Large intestine (tissue), 3 donors: ENCODE measurements at regions not wholly inside any gene's neighbourhood (a gene's known extent, or its start where the extent isn't known, plus 50 kb on each side); places are given as distances from the start of the nearest gene placed in this dataset.
A peak's percentile ranks its signal among the peaks of the same experiment; 100 is the strongest.

ENCODE experiments used
- DNase-seq, 2 donors: peaks; one replicate each; pipeline versions ENCODE4 v3.0.0 to v3.0.0-alpha.2; 2013
- H3K27ac ChIP-seq: one replicate; pipeline ENCODE4 v1.5.1; 2013; ENCODE audit warnings: low read length
- H3K27me3 ChIP-seq: 2 replicates; pipeline ENCODE4 v1.6.1; 2013; ENCODE audit warnings: low read length; ENCODE audit not compliant: control insufficient read depth, insufficient read depth
- H3K36me3 ChIP-seq: 2 replicates; pipeline ENCODE4 v1.6.1; 2013; ENCODE audit warnings: low read length; ENCODE audit not compliant: control insufficient read depth, insufficient read depth
- H3K4me1 ChIP-seq: one replicate; pipeline ENCODE4 v1.6.1; 2013; ENCODE audit warnings: low read length; ENCODE audit not compliant: control insufficient read depth, insufficient read depth
- H3K4me3 ChIP-seq: one replicate; pipeline ENCODE4 v1.5.1; 2013; ENCODE audit warnings: low read length
- H3K9me3 ChIP-seq: one replicate; pipeline ENCODE4 v1.6.1; 2013; ENCODE audit warnings: mild to moderate bottlenecking, low read depth, low read length, moderate library complexity; ENCODE audit not compliant: control insufficient read depth
- WGBS: methylation state at CpG from one replicate; pipeline ENCODE4 v1.1.5; 2013; ENCODE audit warnings: low lambda C conversion rate; ENCODE audit not compliant: insufficient coverage; 5-methylcytosine and 5-hydroxymethylcytosine counted together

DNA sequence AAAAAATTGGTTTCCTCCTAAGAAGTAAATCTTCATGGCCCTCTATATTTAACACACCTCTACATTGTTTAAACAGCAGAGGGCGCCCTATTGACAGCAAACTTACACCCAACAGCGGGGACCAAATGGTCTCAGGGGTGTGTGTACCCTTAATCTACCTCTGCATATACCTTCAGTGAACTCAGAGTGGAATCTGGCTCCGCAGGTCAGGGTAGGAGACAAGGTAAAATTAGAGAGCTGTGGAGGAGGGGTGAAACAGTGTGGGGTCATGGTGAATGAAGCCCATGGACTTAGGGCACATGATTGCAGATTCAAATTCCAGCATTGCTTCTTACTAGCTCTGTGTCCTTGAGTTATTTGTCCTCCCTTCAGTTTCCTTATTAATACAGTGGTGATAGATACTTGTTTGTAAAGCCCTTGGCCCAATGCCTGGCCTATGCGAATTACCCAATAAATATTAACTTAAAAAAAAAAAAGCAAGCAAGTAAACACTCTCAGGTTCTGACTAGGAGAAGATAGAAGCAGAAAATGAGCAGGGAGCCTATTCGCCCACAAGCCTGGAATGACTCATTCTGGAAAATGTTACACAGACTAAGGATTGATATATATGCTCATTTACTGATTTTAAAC lies 122.9 kb downstream of the CAVIN4 start:
- no peaks in the 10 kb centered on the region for H3K27me3 ChIP-seq
- H3K36me3 ChIP-seq, result no peaks in the 10 kb centered on the region
- no peak overlapping the region for H3K4me3 ChIP-seq
- no peaks in the 10 kb centered on the region for H3K4me1 ChIP-seq
- WGBS, result no CpG with 5 or more reads among the region's 5 CpGs
- no peaks in the 10 kb centered on the region for H3K9me3 ChIP-seq
- DNase-seq, result peak in 1 of 2 donors; percentile 12
- H3K27ac ChIP-seq, result no peak overlapping the region

DNA sequence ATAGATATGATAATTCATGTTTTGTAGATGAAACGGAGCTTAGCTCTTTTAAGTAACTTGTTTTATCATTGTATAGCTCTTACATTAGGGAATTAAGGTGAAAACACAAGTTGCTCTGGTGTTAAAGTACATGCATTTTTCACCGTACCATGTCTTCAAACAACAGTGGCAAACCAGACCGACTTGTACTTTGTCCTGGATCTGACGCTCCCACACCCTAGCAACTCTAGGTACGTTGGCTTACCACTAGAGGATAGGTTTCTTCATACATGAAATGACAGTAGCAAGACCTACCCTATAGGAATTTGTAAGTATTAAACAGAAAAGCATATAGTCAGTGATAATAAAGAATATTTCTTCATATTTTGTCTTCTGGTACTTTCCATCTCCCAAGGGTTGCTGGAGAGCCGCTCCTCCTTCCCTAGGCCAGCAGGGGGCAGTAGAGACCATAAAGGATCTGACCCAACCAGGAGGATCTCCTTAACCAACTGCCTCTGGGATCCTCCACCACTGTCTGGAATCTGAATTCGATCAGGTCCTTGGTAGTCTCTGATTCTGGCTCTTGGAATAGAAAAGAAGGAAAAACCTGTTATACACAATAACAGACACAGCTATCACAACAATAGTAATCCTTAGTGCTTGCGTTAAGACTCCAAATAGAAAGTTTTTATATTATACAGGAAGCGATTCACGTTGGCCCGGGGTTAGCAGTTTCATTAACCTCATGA lies 136.7 kb downstream of the CAVIN4 start:
- peak; percentile 17 to 31 for DNase-seq
- Histone ChIP-seq H3K27me3 (no peaks in the 10 kb centered on the region), H3K4me3 (no peak overlapping the region), H3K9me3 (no peaks in the 10 kb centered on the region), H3K36me3 (no peaks in the 10 kb centered on the region), H3K27ac (no peak overlapping the region), H3K4me1 (no peaks in the 10 kb centered on the region)
- WGBS, result 100% methylated on average over 1 of the region's 11 CpGs

DNA sequence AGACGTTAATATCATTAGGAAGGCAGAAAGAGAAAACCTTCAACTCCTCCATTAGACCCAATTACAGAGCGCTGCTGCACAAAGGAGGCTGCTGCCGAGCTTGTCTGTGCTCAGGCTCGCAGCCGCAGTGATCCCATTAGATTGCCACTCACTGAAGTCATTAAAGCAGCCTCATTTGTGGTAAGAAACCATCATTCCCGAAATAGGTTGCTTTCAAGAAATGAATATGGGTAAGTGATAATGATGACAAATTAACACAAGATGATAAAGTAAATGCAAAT lies 137.2 kb downstream of the CAVIN4 start:
- Histone ChIP-seq H3K4me1 (no peaks in the 10 kb centered on the region), H3K9me3 (no peaks in the 10 kb centered on the region), H3K27me3 (no peaks in the 10 kb centered on the region), H3K4me3 (no peak overlapping the region), H3K27ac (no peak overlapping the region), H3K36me3 (no peaks in the 10 kb centered on the region)
- WGBS, result no CpG with 5 or more reads among the region's 6 CpGs
- no peak for DNase-seq

DNA sequence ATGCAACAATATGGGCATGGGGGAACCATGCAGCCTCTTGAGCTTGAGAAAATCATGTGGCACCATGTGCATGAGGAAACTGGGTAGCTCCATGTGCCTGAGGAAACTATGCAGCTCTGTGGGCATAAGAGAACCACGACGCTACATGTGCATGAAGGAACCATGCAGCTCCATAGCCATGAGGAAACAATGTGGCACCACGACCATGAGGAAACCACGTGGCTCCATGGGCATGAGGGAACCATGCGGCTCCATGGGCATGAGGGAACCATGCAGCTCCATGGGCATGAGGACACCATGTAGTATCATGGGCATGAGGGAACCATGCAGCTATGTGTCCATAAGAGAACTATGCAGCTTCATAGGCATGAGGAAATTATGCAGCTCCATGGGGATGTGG lies 140.8 kb downstream of the CAVIN4 start:
- no peak overlapping the region for H3K4me3 ChIP-seq
- WGBS, result 100% methylated on average over 3 of the region's 5 CpGs

DNA sequence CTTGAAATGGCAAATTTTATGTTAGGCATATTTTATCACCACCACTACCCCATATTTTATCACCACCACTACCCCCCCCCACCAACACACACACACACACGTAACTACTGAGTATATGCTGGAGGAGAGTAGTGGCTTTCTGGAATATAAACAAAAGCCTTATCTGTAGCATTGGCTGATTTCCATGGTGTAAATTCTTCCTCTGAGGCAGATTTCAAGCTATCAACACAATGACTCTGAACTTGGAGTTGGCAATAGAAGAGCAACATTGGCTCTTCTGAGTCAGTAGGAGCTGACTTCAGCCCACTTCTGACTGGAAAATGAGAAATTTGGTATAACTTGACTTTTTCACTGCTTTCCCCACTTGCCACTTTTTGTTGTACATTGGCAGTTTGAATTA lies 143.0 kb downstream of the CAVIN4 start:
- Histone ChIP-seq H3K4me3 (no peak overlapping the region), H3K36me3 (no peaks in the 10 kb centered on the region), H3K27ac (no peak overlapping the region), H3K27me3 (no peaks in the 10 kb centered on the region), H3K4me1 (no peaks in the 10 kb centered on the region), H3K9me3 (no peaks in the 10 kb centered on the region)
- DNase-seq, result no peak
- WGBS, result no CpG with 5 or more reads among the region's 1 CpG

More for the DNA sequence above, 140.8 kb downstream of the CAVIN4 start:
- no peaks in the 10 kb centered on the region for H3K36me3 ChIP-seq
- no peak for DNase-seq
- no peaks in the 10 kb centered on the region for H3K9me3 ChIP-seq
- no peaks in the 10 kb centered on the region for H3K4me1 ChIP-seq
- H3K27ac ChIP-seq, result no peak overlapping the region
- no peaks in the 10 kb centered on the region for H3K27me3 ChIP-seq

DNA sequence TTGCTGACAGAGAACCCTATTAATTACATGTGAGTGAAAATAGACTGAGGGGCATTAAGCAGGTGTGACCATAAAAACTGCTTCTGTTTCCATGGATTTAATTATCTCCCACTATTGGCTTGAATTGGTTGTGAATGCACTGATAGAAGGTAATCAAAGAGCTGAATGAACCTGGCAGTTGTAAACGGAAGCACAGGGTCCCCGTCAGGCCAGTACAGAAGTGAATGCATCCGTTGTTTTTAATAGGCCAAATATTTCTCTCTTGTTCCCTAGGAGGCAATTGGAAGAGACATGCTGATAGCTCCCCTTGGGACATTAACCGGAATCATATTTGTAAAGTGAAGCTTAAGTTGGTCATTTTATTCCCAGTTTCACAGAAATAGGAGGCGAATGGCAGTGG lies 147.0 kb downstream of the CAVIN4 start:
- Histone ChIP-seq H3K4me1 (no peaks in the 10 kb centered on the region), H3K27me3 (no peaks in the 10 kb centered on the region)
- WGBS, result 83% methylated on average over 1 of the region's 5 CpGs

DNA sequence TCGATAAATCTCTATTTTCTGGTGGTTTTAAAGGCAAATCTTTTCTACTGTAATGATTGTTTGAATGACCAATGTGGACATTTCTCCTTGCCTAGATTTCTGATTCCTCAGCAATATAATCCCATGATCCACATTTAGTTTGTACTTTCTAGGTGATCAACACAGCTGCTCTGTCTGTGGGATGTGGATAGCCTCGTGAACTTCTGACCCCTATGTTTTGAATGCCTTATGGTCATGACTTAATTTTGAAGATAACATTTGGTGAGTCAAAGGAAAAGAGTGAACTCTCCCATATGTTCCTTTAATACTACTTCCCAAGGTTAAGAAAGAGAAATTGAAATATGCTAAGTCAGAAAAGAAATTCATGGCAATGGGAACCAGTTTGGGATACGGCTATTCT lies 147.5 kb downstream of the CAVIN4 start:
- no peaks in the 10 kb centered on the region for H3K27me3 ChIP-seq
- no peak overlapping the region for H3K27ac ChIP-seq
- H3K4me3 ChIP-seq, result no peak overlapping the region
- WGBS, result no CpG with 5 or more reads among the region's 3 CpGs
- no peak for DNase-seq
- H3K9me3 ChIP-seq, result no peaks in the 10 kb centered on the region
- no peaks in the 10 kb centered on the region for H3K36me3 ChIP-seq
- no peaks in the 10 kb centered on the region for H3K4me1 ChIP-seq

More for the DNA sequence above, 147.0 kb downstream of the CAVIN4 start:
- Histone ChIP-seq H3K4me3 (no peak overlapping the region), H3K9me3 (no peaks in the 10 kb centered on the region), H3K27ac (no peak overlapping the region), H3K36me3 (no peaks in the 10 kb centered on the region)
- DNase-seq, result no peak

DNA sequence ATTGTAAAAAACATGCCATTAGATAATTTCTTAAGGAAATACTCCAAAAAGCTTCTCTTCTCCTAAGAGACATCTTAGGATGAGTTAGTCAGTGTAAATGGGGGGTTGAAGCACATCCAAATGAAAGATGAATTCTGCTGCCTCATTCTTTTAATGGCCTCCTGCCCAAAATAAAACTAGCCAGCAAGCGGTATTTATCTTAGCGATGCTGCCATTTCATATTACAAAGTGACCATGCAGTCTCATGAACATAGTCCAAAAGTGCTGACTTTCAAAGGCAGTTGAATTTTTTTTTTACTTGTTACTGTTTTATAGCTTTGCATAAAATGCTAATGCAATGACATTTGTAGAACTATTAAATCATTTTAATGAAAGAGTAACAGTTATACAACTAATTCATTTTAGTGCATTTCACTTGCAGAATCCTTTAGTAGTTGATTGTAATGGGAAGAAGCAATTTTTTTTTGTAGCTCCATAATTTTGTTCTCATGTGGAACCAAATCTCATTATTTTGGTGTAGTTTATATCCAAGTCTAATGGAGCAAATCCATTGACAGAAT lies 151.5 kb downstream of the CAVIN4 start:
- no peak overlapping the region for H3K4me3 ChIP-seq
- DNase-seq, result no peak
- no peaks in the 10 kb centered on the region for H3K36me3 ChIP-seq
- H3K27ac ChIP-seq, result no peak overlapping the region
- H3K27me3 ChIP-seq, result no peaks in the 10 kb centered on the region
- H3K9me3 ChIP-seq, result no peaks in the 10 kb centered on the region
- no CpG with 5 or more reads among the region's 2 CpGs for WGBS
- H3K4me1 ChIP-seq, result no peaks in the 10 kb centered on the region

DNA sequence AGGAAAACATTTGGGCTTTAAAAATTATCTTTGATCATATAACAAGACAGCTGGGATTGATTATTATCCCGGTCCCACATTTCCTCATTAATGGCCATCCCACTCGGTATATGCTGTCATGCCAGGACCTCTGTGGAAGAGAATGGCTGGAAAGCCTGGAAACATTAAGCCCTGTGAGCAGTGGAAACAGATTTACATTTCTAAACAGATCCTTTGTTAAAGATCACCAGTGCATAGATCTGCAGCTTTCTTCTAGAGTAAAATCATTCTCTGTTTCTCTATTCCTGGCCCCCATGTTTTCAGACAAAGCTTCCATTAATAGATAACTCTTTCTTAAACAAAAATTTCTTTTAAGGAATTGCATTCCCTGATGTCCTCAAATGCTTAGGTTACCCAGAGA lies 152.2 kb downstream of the CAVIN4 start:
- H3K27ac ChIP-seq, result no peak overlapping the region
- WGBS, result no CpG with 5 or more reads among the region's 2 CpGs

DNA sequence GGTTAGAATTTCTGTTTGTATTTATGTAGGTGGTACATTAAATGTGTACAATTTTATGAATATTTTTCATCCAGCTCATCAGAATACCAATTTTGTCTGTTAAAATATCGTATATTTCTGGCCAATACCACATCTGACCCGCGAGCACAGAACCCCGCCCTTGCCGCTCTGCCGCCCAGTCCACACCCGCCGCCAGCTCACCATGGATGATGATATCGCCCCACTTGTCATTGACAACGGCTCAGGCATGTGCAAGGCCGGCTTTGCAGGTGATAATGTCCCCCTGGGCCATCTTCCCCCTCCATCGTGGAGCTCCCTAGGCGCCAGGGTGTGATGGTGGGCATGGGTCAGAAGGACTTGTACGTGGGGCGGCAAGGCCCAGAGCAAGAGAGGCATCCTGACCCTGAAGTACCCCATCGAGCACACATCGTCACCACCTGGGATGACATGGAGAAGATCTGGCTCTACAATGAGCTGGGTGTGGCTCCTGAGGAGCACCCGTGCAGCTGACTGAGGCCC lies 153.2 kb downstream of the CAVIN4 start:
- Histone ChIP-seq H3K27ac (no peak overlapping the region), H3K4me1 (no peaks in the 10 kb centered on the region), H3K9me3 (no peaks in the 10 kb centered on the region), H3K4me3 (no peak overlapping the region), H3K36me3 (no peaks in the 10 kb centered on the region), H3K27me3 (no peaks in the 10 kb centered on the region)
- 93% methylated on average over 3 of the region's 18 CpGs for WGBS
- DNase-seq, result no peak

More for the DNA sequence above, 152.2 kb downstream of the CAVIN4 start:
- Histone ChIP-seq H3K4me3 (no peak overlapping the region), H3K36me3 (no peaks in the 10 kb centered on the region), H3K27me3 (no peaks in the 10 kb centered on the region), H3K4me1 (no peaks in the 10 kb centered on the region), H3K9me3 (no peaks in the 10 kb centered on the region)
- no peak for DNase-seq
